NCI-H2081 treated with DMSO at 0.1 percent for 48 hours (cell line): ENCODE measurements at regions not wholly inside any gene's neighbourhood (a gene's known extent, or its start where the extent isn't known, plus 50 kb on each side); places are given as distances from the start of the nearest gene placed in this dataset.

Experiments
- DNase-seq: peaks from one replicate; lab custom pipeline; 2025; lab: John Stamatoyannopoulos, UW

DNA sequence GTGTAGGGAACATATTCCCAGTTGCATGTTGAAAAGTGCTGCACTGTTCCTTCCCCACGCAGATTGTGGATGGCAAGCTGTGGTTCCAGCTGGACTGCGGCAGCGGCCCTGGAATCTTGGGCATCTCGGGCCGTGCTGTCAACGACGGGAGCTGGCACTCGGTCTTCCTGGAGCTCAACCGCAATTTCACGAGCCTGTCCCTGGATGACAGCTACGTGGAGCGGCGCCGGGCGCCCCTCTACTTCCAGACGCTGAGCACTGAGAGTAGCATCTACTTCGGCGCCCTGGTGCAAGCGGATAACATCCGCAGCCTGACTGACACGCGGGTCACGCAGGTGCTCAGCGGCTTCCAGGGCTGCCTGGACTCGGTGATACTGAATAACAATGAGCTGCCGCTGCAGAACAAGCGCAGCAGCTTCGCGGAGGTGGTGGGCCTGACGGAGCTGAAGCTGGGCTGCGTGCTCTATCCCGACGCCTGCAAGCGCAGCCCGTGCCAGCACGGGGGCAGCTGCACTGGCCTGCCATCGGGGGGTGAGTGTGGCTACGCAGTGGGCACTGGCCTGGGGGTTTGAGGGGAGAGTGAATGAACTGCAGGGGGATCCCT lies 102.7 kb upstream of the MTNR1B start:
- DNase-seq, result no peak

DNA sequence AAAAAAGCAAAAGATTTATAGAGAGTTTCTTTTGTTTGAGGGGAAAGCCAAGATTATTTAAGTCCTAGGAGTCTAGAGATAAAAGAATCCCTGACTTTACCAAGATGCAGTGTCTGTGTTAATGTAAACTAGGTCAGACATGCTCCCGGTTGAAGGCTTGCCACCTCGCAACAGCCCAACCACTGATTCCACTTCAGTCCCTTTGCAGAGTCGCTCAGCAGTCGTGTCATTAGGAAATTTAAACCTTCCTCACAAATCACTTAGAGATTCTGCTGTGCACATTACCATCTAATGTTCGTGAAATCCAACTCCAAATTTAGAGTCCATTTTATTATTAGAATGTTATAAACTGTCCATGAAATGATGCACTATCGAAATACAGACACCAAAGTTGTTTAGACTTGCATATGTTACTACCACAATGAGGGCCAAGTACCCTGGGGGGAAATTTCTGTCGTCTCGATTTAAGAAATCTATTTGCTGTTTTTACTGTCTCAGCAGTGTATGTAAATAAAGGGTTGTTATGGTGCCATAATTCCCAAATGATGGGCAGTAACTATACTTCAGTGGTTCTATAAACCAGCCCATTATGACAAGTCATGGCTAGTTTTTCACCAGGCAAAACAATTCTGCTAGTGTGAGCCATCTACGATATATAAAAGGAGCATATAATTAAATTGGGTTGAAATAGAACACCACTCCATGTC lies 101.4 kb upstream of the MTNR1B start:
- peak; percentile 97 for DNase-seq

GRCh38 chr11:92869716-92870115 lies 99.7 kb upstream of the MTNR1B start:
- no peak for DNase-seq

DNA sequence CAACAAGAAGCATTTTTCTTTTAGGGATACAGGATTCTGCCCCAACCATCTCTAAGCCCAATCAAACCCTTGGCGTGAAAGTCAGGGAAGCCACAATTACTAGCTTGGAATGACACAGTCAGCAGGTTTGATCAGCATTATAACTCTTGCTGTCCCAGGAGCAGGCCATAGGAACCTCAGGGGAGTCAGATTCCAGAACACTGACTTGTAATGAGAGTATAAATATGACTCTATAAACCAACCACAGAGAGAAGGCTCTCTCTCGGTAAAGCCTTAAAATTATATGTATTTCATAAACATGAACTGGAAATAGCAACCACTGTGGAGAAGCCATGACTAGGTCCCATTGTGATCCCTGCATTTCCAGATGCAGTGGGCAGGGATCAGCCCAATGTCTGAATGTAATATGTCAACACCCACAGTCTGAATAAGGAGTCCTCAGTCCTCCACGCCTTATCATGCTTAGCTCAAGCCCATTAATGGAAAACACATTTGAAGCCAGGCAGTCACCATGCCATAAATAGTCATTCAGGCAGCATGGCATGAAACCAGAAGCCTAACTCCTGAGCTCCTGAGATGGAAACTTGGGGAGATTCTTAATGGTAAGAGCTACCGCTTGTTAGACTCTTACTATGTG lies 99.1 kb upstream of the MTNR1B start:
- DNase-seq, result no peak

DNA sequence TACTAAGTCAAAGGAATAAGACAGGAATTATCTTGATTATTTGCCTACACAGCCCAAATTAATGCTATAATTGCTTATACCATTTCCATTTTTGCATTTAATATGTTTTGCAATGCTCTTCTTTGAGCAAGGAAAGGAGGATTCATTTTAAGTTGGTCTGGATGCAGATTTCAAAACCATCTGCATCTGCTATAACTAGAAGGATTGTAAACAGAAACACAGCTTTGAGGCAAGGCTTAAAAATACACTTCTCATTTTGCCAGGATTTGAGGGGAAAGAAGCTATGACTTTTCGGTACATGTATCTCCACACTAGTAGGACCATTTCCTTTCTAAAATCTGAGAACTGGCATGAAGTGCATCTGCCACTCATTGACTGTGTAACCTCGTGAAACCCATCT lies 95.9 kb upstream of the MTNR1B start:
- no peak for DNase-seq

DNA sequence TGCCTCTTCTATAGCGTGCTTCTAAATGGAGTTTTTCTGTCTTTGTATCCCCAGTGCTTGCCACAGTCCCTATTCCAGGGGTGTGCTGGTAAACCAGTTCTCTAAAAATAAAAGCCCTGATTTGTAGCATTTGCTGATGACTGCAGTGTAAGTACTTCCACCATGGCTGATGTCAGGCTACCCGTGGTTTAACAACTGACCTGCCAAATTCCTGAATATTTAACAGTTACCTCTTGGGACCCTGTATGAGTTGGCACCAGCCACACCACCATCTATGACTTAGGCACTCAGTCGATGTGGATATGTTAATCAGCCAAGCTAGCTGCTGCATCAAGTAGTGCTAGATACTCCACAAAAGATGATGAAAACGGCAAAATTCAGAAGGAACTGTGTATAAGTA lies 94.0 kb upstream of the MTNR1B start:
- DNase-seq, result no peak

- no peak for DNase-seq
These were observed 90.4 kb upstream of the MTNR1B start for GRCh38 chr11:92879086-92879485.

- no peak for DNase-seq
These were observed 89.1 kb upstream of the MTNR1B start for GRCh38 chr11:92880381-92880780.

DNA sequence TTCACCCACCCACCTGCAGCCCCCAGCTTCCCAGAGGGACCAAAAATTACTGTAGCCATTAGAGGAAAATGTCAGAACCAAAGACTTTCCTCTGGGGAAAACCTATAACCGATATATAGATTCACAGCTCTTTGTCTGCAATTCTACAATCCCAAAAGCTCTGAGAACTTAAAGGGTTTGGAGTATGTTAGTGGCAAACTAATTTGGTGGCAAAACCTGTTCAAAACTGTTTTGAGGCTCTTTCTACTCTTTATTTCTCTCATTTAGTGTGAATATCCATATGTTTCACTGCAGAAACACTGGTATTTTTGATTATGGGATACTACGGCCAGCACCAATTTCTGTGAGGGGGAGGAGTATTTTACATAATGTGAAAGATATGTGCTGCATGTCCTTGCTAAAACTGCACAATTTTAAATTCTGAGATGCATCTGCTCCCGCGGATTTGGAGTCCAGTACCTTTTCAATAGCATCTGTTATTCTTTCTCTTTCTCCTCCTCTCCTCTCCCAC lies 87.5 kb upstream of the MTNR1B start:
- DNase-seq, result no peak

DNA sequence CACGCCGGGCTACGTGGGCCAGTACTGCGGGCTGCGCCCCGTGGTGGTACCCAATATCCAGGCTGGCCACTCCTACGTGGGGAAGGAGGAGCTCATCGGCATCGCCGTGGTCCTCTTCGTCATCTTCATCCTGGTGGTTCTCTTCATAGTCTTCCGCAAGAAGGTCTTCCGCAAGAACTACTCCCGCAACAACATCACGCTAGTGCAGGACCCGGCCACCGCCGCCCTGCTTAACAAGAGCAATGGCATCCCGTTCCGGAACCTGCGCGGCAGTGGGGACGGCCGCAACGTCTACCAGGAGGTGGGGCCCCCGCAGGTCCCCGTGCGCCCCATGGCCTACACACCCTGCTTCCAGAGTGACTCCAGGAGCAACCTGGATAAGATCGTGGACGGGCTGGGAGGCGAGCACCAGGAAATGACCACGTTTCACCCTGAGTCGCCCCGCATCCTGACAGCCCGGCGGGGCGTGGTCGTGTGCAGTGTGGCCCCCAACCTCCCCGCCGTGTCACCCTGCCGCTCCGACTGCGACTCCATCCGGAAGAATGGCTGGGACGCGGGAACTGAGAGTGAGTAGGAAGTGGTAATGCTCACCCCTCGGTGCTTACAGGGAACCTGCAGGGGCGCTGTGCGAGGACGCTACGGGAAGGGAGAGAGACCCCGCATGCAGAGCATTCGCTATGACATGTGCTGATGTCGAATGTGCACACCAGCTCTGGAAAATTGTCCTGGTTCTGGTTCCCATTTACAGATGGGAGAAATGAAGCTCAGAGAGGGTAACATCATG lies 86.4 kb upstream of the MTNR1B start:
- no peak for DNase-seq

DNA sequence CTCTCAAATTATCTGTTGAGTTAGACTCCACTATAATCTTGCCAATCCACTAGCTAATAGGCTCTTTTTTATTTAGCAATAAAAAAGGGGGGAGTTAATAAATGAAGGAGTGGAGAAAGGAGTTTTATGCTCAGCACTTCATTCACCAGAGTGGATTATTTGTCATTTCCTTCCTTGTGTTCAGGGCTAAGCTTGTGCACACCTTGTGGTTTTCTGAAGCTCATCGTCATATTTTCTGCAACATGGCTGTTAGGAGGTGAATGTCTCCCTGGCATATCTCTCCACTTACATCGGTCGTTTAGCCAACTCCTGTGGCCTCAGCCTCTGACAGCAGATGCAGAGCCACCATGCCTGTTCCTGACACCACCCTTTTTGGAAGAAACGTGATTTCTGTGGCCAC lies 83.9 kb upstream of the MTNR1B start:
- no peak for DNase-seq

DNA sequence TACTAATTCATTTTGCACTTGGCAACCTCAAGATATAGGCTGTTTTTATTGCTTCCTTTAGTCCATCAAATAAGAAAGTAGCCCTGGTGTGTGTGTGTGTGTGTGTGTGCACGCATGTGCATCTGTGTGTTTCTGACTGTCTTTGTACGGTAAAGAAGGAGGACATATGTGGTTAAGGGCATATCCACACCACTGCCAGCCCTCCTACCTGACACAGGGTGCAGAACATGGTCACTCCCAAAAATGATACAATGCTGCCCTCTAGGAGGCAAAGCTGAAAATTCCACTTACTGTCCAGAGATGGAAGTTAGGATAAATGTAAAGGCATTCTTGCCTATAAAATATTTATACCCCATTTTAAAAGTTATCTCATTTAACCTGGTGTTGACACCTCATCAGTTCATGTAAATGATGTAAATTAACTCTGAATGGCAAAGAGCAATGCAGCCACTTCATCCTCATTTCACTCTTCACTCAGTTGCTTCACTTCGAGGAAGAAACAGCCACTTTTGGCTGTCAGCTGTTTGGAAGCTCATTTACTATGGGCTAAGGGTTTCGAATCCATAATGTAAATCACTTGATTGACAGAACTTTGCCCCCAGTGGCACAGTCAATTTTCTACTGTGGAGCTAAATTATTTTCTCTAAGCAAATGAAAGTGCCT lies 83.1 kb upstream of the MTNR1B start:
- no peak for DNase-seq

- no peak for DNase-seq
These were observed 80.8 kb upstream of the MTNR1B start for GRCh38 chr11:92888696-92889095.

- no peak for DNase-seq
These were observed 78.6 kb upstream of the MTNR1B start for GRCh38 chr11:92890846-92891245.

DNA sequence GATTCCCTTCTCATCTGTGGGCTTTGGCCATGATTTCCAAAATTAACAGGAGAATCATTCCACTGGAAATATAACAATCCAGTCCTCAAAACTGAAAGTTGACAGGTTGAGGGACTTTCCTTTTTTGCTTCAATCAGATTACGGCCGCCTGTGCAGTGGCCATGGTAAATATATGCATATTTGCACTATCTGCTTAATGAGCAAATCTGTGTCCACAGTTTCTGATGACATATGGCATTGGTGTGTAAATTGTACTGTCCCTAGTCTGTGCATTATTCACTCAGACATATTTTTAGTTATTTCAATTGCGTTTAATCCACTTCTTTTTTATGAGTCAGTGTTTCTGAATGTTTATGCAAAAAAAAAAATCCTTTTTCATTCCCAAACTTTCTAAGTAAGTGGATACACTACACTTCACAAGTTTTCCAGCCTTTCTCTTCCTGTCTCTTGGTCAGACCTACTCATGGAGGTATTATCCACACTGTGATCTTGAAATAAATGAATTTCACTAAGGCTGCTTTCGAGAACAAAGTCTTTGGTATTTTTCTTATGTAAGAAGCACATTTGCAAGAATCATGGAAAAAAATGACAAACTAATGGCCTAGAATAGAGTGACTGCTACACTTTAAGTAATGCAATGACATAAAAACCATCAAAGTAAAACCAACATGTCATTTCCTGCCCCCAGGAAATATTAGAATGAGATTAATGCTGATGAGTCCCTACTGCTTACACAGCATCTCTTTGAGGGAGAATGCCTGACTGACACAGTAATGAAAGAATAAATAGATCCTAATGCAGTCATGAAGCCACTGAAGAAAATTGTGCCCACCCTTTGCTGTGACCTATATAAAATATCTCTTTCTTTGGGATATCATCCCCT lies 76.4 kb upstream of the MTNR1B start:
- DNase-seq, result no peak

DNA sequence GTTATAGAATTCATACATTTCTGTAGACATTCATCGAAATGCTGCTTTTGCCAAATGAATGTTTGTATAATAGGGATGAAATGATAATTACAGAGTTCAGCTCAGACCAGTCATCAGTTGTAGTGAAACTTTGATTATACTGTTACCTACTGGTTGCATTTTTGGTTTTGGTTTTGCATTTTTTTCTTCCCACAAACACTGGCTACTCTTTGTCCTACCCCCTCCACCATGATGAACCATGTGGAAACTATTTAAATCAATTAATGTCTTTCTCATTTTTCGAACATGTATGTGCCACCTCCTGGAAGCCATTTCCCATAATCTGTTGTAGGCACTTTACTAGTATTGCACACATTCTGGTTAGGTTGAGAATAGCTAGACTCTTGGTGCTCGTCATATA lies 75.3 kb upstream of the MTNR1B start:
- no peak for DNase-seq

- no peak for DNase-seq
These were observed 72.0 kb upstream of the MTNR1B start for GRCh38 chr11:92897487-92897886.

DNA sequence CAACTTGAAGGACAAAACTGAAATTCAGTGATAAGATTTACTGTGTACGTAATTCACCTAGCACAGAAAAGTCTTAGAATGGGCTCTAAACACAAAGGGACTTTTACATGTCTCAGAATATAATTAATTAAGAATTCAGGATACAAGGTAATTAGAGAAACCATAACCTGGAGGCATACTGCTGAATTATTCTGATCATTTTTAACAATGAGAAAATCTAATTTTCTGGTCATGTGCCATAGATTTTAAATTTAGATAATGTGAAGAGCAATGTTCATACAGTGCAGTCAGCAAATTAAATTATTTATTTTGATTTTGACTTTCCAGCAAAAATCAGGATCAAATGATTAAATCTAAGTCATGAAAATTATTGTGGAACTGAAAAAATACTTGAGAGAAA lies 67.0 kb upstream of the MTNR1B start:
- DNase-seq, result no peak

DNA sequence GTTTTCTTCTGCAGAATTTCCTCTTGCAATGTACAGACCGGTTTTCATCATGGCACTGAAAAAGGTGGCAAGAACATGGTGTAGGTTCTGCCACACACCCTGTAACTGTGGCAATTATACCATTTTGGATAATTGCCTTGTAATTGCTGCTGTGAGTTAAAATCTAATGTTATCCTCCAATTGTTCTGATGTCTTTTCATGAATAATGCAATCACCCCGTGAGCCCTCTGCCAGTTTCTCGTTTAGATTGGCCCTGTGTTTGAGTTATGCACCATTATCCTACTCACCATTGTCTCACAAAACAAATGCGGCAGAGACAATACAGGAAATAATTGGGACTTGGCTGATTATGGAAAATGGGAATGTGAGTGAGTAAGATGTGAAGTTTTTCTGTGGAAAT lies 61.8 kb upstream of the MTNR1B start:
- peak; percentile 24 for DNase-seq

- no peak for DNase-seq
These were observed 60.2 kb upstream of the MTNR1B start for GRCh38 chr11:92909214-92909613.

GRCh38 chr11:92911478-92911877 lies 58.0 kb upstream of the MTNR1B start:
- no peak for DNase-seq
